ENCODE measurements at regions not wholly inside any gene's neighbourhood (a gene's known extent, or its start where the extent isn't known, plus 50 kb on each side); places are given as distances from the start of the nearest gene placed in this dataset.

GRCh38 chr11:90774727-90775566 is 552.1 kb upstream of the CHORDC1 start:
- intact Hi-C loops (cut with DNase I): no loop called here
- no peak for TF ChIP-seq EP300 (IDR thresholded peaks at IDR 0.05)
- TF ChIP-seq POLR2A (IDR thresholded peaks at IDR 0.05): no peak
- TF ChIP-seq, protein P1, sequence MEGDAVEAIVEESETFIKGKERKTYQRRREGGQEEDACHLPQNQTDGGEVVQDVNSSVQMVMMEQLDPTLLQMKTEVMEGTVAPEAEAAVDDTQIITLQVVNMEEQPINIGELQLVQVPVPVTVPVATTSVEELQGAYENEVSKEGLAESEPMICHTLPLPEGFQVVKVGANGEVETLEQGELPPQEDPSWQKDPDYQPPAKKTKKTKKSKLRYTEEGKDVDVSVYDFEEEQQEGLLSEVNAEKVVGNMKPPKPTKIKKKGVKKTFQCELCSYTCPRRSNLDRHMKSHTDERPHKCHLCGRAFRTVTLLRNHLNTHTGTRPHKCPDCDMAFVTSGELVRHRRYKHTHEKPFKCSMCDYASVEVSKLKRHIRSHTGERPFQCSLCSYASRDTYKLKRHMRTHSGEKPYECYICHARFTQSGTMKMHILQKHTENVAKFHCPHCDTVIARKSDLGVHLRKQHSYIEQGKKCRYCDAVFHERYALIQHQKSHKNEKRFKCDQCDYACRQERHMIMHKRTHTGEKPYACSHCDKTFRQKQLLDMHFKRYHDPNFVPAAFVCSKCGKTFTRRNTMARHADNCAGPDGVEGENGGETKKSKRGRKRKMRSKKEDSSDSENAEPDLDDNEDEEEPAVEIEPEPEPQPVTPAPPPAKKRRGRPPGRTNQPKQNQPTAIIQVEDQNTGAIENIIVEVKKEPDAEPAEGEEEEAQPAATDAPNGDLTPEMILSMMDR (IDR thresholded peaks at IDR 0.05): no peak
- H3K4me1 ChIP-seq (ENCODE audit: insufficient read depth): no peaks in the 10 kb centered on the region
- no peaks in the 10 kb centered on the region for H3K27me3 ChIP-seq
- WGBS, 3 donors: 76 to 82% (median 76%) methylated on average over 13 of the region's 13 CpGs
- no peak overlapping the region for H3K27ac ChIP-seq
- H3K4me3 ChIP-seq: no peak overlapping the region
- peak in 2 of 5 donors; percentile 2 to 9 for DNase-seq
- no peaks in the 10 kb centered on the region for H3K36me3 ChIP-seq
- H3K9me3 ChIP-seq: no peaks in the 10 kb centered on the region

- Histone ChIP-seq H3K27ac (no peak overlapping the region), H3K4me1 (ENCODE audit: insufficient read depth) (no peaks in the 10 kb centered on the region), H3K4me3 (no peak overlapping the region), H3K27me3 (no peaks in the 10 kb centered on the region), H3K36me3 (no peaks in the 10 kb centered on the region), H3K9me3 (no peaks in the 10 kb centered on the region)
- intact Hi-C loops (cut with DNase I): no loop called here
- whole genome bisulfite sequencing, 3 donors: 81 to 87% (median 84%) methylated on average over 3 of the region's 3 CpGs
- DNase-seq: no peak
- no peak for TF ChIP-seq EP300 (IDR thresholded peaks at IDR 0.05)
- TF ChIP-seq, protein P1 (IDR thresholded peaks at IDR 0.05): no peak
- no peak for TF ChIP-seq POLR2A (IDR thresholded peaks at IDR 0.05)
These were observed 547.2 kb upstream of the CHORDC1 start for GRCh38 chr11:90770007-90770406.

DNA sequence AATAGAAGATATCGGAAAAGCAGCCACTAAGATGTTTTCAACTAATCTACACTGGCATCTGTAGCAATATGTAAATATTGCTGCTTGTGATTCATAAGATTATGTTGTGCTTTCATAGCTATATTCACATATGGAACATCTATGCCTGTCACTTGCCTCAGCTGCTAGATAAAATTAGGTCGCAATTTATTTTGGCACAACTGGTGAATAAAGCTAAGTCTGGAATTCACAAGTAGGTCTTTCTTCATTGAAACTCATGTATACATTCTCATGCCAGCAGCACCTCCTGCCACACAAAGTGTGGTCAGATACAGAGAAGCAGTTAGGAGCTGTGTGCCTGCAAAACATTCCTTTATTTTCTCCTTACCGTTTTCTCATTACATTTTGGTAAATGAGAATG is 543.3 kb upstream of the CHORDC1 start:
- TF ChIP-seq EP300 (IDR thresholded peaks at IDR 0.05): no peak
- TF ChIP-seq POLR2A (IDR thresholded peaks at IDR 0.05): no peak
- TF ChIP-seq, protein P1 (IDR thresholded peaks at IDR 0.05): no peak
- intact Hi-C loops (cut with DNase I): no loop called here
- Histone ChIP-seq H3K4me3 (no peak overlapping the region), H3K27ac (no peak overlapping the region), H3K4me1 (ENCODE audit: insufficient read depth) (no peaks in the 10 kb centered on the region), H3K36me3 (no peaks in the 10 kb centered on the region), H3K9me3 (no peaks in the 10 kb centered on the region), H3K27me3 (no peaks in the 10 kb centered on the region)
- no peak for DNase-seq
- 74 to 82% (median 77%) methylated on average over 3 of the region's 3 CpGs for WGBS, 3 donors

GRCh38 chr11:90764691-90765090 is 541.8 kb upstream of the CHORDC1 start:
- no peak overlapping the region for H3K4me3 ChIP-seq
- TF ChIP-seq POLR2A (IDR thresholded peaks at IDR 0.05) (no peak), EP300 (IDR thresholded peaks at IDR 0.05) (no peak)
- TF ChIP-seq, protein P1 (IDR thresholded peaks at IDR 0.05): no peak
- intact Hi-C loops (cut with DNase I): no loop called here
- H3K27me3 ChIP-seq: no peaks in the 10 kb centered on the region
- no peak for DNase-seq
- H3K36me3 ChIP-seq: no peaks in the 10 kb centered on the region
- H3K27ac ChIP-seq: no peak overlapping the region
- no peaks in the 10 kb centered on the region for H3K9me3 ChIP-seq
- no peaks in the 10 kb centered on the region for H3K4me1 ChIP-seq (ENCODE audit: insufficient read depth)
- WGBS, 3 donors: 90 to 93% (median 92%) methylated on average over 4 of the region's 4 CpGs

Data from ovary (tissue), 7 donors.